ENCODE measurements at regions not wholly inside any gene's neighbourhood (a gene's known extent, or its start where the extent isn't known, plus 50 kb on each side); places are given as distances from the start of the nearest gene placed in this dataset.

DNA sequence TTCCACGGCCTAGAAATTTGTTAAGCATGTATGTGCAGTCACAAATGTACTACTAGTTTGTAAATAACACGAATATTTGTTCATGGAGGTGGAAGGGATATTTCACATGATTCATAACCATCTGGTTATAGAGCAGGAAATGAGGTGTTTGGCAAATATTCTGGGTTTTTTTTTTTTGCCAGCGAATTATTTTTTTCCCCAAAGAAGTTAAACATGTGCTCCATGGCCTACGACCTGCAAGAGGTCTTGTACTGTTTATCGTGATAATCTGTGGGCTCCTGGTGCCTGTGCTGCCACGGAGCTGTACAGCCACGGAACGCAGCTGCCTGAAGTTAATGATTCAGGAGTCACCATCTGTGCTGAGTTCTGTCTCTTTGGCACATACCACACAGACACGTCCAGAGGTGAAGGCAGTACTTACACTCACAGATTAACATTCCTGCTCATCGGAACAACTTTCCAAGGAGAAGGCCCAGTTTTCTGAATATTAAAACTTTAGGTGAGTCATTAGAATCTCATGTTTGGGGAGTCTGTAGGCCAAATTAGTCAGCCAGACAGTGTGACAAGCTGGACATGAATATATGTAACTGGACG lies 156.3 kb downstream of the TMX1 start:
- DNase-seq (ENCODE audit: low read depth in 2 of 2), result no peak

GRCh38 chr14:51398898-51399297 lies 158.9 kb downstream of the TMX1 start:
- no peak for DNase-seq (ENCODE audit: low read depth in 2 of 2)

- no peak for DNase-seq (ENCODE audit: low read depth in 2 of 2)
Observed at GRCh38 chr14:51400139-51400538, 160.1 kb downstream of the TMX1 start.

- no peak for DNase-seq (ENCODE audit: low read depth in 2 of 2)
Observed at GRCh38 chr14:51401272-51401671, 161.2 kb downstream of the TMX1 start.

- DNase-seq (ENCODE audit: low read depth in 2 of 2), result no peak
Observed at GRCh38 chr14:51401756-51402155, 161.7 kb downstream of the TMX1 start.

GRCh38 chr14:51410897-51411296 lies 170.8 kb downstream of the TMX1 start:
- DNase-seq (ENCODE audit: low read depth in 2 of 2), result no peak

DNA sequence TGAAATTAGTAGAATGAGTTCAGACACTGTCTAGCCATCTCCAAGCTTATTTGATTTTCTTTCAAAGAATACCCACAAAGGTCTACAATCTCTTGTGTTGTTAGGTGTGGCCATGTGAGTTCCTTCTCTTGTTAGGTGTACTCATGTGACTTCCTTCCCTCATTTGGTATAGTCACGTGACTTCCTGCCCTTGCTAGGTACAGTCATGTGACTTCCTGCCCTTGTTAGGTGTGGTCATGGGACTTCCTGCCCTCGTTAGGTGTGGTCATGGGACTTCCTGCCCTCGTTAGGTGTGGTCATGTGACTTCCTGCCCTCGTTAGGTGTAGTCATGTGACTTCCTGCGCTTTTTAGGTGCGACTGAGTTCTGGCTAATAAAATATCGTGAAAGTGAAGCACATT lies 179.6 kb downstream of the TMX1 start:
- no peak for DNase-seq (ENCODE audit: low read depth in 2 of 2)

GRCh38 chr14:51422704-51423103 lies 182.7 kb downstream of the TMX1 start:
- DNase-seq (ENCODE audit: low read depth in 2 of 2), result no peak

- DNase-seq (ENCODE audit: low read depth in 2 of 2), result no peak
Observed at GRCh38 chr14:51424041-51424440, 184.0 kb downstream of the TMX1 start.

- no peak for DNase-seq (ENCODE audit: low read depth in 2 of 2)
Observed at GRCh38 chr14:51424561-51425251, 184.7 kb downstream of the TMX1 start.

- DNase-seq (ENCODE audit: low read depth in 2 of 2), result no peak
Observed at GRCh38 chr14:51428981-51429380, 188.9 kb downstream of the TMX1 start.

DNA sequence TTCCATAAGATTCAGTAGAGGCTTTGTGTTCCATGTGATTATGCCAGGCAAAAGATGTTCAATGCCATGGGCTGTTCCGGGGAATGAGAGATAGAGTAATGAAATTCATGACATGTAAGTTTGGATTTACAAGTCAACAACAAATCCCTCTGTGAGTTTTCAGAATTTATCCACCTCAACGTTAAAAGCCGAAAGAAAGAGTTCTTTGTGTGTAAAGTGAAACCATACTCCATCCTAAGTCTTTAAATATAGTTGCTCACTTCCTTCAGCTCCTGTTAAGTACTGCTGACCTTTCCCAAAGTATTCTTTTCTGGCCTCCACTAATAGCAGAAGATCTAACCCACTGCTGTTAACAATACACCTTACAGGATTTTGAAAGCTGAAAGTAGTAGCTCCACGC lies 190.0 kb downstream of the TMX1 start:
- DNase-seq (ENCODE audit: low read depth in 2 of 2), result no peak

DNA sequence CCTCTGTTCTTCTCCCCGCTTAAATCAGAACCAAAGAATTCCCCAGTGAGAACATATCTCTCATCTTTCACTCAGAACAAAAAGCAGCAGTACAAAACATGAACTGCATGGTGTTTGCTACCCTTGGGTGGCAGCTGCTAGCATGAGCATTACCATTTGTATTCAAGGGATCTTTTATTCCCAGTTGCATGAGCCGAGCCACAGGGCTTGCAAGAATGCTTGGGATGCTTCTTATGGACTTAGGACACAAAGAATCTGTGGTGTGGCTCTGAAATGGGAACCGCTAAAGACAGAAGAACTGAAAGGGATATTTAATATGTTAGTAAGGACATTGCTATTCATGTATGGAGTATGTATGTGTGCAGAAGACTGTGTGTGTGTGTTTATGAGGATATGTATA lies 190.6 kb downstream of the TMX1 start:
- no peak for DNase-seq (ENCODE audit: low read depth in 2 of 2)

- no peak for DNase-seq (ENCODE audit: low read depth in 2 of 2)
Observed at GRCh38 chr14:51431033-51431709, 191.1 kb downstream of the TMX1 start.

DNA sequence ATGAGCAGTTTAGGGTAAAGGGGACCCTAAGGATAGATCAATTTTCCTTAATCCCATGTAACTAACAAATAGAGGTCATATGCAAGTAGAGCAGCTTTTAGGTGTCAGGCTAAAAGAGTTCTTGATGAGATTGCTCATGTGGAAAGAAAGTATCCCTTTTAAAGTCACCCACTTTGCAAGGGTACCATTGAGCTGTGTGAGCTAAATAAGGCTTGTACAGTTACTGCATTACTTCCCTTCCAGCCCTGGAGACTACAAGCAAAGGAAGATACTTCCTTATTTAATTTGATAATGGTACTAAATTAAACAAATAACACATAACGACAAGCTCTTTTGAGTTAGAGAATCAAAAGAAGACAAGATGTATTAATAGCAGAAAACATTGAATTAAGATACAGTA lies 191.7 kb downstream of the TMX1 start:
- DNase-seq (ENCODE audit: low read depth in 2 of 2), result no peak

DNA sequence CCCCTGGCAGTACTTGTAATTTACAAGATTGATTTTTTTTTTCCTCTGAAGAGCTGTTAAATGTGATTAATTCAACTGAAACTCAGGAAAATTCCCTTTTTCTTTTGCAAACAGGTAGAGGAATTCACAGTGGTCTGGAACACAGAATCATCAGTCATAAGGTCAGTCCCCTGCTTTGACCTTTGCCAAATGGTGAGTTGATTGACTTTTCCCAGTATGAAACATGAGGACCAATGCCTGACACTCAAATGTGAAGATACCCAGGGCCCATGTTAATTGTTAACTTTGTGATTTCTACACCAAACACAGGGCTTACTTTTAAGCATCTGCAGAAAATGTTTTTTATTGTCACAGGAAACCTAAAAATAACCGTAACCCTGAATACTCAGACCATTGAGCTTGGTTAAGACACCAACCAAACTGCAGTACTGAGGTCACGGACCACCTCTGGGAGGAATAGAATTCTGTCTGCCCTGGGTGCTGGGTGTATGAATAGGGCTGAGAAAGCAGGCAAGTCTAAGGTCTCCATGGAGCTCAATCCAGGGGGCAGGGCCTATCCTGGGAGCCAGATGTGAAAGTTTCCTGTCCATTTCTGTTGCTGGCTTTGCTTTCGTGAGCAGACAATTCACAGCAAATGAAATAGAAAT lies 192.4 kb downstream of the TMX1 start:
- no peak for DNase-seq (ENCODE audit: low read depth in 2 of 2)

DNA sequence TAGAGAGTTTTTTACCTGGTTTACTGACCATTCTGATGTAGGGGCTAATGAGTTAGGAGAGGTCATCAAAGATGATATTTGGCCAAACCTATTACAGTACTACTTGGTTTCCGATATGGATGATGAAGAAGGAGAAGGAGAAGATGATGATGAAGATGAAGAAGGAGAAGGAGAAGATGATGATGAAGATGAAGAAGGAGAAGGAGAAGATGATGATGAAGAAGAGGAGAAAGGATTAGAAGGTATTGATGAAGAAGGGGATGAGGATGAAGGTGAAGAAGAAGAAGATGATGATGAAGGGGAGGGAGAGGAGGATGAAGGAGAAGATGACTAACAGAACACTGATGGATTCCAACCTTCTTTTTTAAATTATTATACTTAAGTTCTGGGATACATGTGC lies 196.6 kb downstream of the TMX1 start:
- DNase-seq (ENCODE audit: low read depth in 2 of 2), result no peak

GRCh38 chr14:51439896-51440295 lies 199.8 kb downstream of the TMX1 start:
- DNase-seq (ENCODE audit: low read depth in 2 of 2), result no peak

GRCh38 chr14:51441001-51441400 lies 201.0 kb downstream of the TMX1 start:
- no peak for DNase-seq (ENCODE audit: low read depth in 2 of 2)

GRCh38 chr14:51442513-51443175 lies 202.6 kb downstream of the TMX1 start:
- no peak for DNase-seq (ENCODE audit: low read depth in 2 of 2)

- no peak for DNase-seq (ENCODE audit: low read depth in 2 of 2)
Observed at GRCh38 chr14:51443195-51444018, 203.4 kb downstream of the TMX1 start.
